Endometrium (tissue), 2 donors: ENCODE measurements at regions not wholly inside any gene's neighbourhood (a gene's known extent, or its start where the extent isn't known, plus 50 kb on each side); places are given as distances from the start of the nearest gene placed in this dataset.

Experiments used
- FAIRE-seq: peaks from 2 replicates; lab custom pipeline; 2012; peaks lifted over from hg19 to GRCh38; lab: Jason Lieb, UNC
- donor health status: control.
- donor health status: control.

GRCh38 chrX:44042116-44042515 is 68.9 kb upstream of the NDP start:
- FAIRE-seq: no peak

- no peak for FAIRE-seq
Observed at GRCh38 chrX:44040406-44040805, 67.2 kb upstream of the NDP start.

- no peak for FAIRE-seq
Observed at GRCh38 chrX:44039556-44039955, 66.4 kb upstream of the NDP start.

GRCh38 chrX:44036336-44036735 is 63.1 kb upstream of the NDP start:
- FAIRE-seq: no peak

DNA sequence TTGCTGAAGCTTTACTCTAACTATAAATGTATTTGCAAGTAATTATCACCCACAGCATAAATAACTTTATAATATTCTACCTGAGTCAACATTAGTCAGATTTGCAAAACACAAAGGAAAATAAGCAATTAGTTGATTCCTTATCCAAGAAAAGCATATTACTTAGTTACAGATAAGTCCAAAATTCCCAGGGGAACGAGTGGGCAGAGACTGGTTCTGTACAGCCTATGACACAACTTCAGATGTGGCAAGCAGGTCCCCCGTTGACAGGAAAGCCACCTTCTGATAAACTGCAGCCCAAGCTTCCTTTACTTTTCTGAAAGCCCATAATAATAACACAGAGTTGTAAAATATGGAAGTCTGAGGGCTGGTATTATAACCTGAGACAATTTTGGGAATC is 62.4 kb upstream of the NDP start:
- no peak for FAIRE-seq

DNA sequence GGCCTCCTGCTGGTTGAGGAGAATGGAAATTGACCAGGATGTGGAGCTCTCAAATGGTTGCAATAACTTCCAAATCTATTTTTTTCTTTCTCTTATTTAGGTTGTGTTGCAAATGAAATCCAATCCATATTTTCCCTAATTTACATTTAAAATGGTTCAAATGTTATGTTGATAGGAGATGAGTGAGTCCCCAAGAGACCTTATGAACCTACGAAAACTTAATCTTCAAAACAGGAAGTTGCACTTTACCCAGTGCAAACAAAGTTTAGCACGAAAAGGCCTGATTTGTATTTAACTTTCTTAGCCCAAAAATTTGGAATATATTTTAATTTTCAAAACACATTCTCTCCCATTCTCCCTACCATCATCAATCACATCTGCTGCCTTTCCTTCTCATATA is 59.3 kb upstream of the NDP start:
- FAIRE-seq: no peak

GRCh38 chrX:44025555-44025954 is 52.4 kb upstream of the NDP start:
- FAIRE-seq: no peak
